ENCODE measurements at regions not wholly inside any gene's neighbourhood (a gene's known extent, or its start where the extent isn't known, plus 50 kb on each side); places are given as distances from the start of the nearest gene placed in this dataset.

- TF ChIP-seq CTCF (IDR thresholded peaks at IDR 0.05) (no peak), EZH2 (IDR thresholded peaks at IDR 0.05) (no peak)
Measured at GRCh38 chr1:105558023-105558422, 1498.5 kb upstream of the PRMT6 start.
